NCI-H1694 (cell line): ENCODE measurements at regions not wholly inside any gene's neighbourhood (a gene's known extent, or its start where the extent isn't known, plus 50 kb on each side); places are given as distances from the start of the nearest gene placed in this dataset.

ENCODE experiments used
- DNase-seq: peaks from one replicate; lab custom pipeline; 2025; lab: John Stamatoyannopoulos, UW

DNA sequence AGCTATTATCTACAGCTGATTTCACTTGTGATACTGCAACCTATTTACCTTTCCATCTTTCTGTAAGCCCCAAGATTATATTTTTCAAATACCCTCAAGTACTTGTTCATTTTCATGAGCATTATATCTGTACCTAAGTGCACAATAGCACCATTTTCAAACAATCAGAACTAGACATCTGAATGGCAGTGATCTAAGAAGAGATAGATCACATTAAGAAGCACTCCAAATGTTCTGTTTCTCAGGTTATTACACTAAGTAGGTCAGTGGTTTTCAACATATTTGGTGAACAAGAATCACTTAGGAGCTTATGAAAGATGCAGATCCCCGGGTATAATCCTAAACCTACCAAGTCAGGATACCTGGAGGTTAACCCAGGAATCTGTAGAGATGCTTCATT lies 872.7 kb downstream of the DCDC2C start:
- no peak for DNase-seq

- no peak for DNase-seq
These were observed 876.6 kb downstream of the DCDC2C start for GRCh38 chr2:4579977-4580376.

- DNase-seq = no peak
These were observed 881.8 kb downstream of the DCDC2C start for GRCh38 chr2:4585057-4585635.

DNA sequence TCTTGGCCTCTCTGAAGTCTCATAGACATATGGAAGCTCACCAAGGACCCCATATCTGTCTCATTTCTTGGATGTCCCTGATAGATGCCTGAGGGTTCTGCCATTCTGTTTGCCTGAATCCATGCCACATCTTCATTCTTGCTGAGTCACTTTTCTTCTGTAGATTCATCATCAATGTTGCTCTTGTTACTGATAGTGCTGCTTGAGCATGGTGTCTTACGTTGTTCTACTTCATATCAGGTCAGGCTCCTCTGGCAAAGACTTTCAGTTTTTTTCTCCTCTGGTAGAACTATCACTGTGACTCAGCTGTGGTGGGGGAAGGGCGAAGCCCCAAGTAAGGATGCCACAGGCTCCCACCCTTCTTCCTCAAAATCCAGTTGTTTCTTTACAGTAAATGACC lies 885.2 kb downstream of the DCDC2C start:
- DNase-seq = no peak

DNA sequence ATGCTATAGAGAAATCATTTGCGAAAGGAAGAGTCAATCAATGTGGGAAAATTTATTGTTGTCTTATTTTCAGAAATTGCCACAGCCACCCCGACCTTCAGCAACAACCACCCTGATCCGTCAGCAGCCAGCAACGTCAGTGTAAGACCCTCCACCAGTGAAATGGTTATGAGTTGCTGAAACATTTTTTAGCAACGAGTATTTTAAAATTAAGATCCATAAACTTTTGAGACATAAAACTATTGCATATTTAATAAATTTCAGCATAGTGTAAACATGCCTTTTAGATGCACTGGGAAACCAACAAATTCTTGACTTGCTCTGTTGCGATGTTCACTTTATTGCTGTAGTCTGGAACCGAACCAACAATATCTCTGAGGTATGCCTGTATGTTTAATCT lies 887.9 kb downstream of the DCDC2C start:
- no peak for DNase-seq

- peak; percentile 62 for DNase-seq
These were observed 894.0 kb downstream of the DCDC2C start for GRCh38 chr2:4597400-4597799.

- no peak for DNase-seq
These were observed 901.4 kb downstream of the DCDC2C start for GRCh38 chr2:4604767-4605166.

GRCh38 chr2:4618141-4618540 lies 914.8 kb downstream of the DCDC2C start:
- DNase-seq = no peak

GRCh38 chr2:4618630-4619228 lies 915.4 kb downstream of the DCDC2C start:
- no peak for DNase-seq

GRCh38 chr2:4628998-4629501 lies 925.7 kb downstream of the DCDC2C start:
- no peak for DNase-seq

DNA sequence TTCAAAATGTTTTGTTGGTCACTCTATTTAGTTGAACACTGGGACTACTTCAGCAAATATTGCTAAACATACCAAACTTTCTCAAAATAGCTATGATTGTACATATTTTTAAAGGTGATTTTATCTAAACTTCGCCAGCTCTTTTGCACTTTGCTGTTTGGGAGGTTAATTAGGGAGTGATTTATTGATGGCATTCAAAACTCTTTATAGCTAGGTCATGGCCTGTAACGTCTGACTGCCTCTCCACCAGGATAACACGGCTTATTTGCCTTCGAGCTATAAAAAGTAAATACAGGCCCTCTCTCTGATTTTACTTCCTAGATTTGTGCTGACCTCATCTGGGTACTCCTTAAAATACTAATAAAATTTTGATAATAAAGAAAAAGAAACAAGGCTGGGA lies 931.9 kb downstream of the DCDC2C start:
- no peak for DNase-seq

DNA sequence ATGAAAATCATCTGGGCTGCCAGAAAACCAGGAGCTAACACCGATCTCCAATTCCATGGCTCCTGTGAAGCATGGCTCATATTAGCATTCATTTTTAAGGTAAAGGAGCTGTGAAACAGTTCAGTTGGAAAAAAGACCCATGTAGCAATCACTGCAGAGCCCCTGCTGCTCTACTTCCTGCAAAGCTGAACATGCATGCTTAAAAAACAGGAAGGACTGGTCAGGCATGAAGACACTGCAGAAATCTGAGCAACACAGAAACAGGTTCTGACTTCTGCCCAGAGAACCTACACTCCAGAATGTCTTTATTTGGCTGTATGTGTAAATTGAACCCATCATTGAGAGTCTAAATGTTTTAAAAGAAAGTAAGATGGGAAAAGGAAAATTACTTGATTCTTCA lies 950.6 kb downstream of the DCDC2C start:
- no peak for DNase-seq

GRCh38 chr2:4656326-4656725 lies 953.0 kb downstream of the DCDC2C start:
- no peak for DNase-seq

GRCh38 chr2:4662161-4662779 lies 958.9 kb downstream of the DCDC2C start:
- DNase-seq = no peak

DNA sequence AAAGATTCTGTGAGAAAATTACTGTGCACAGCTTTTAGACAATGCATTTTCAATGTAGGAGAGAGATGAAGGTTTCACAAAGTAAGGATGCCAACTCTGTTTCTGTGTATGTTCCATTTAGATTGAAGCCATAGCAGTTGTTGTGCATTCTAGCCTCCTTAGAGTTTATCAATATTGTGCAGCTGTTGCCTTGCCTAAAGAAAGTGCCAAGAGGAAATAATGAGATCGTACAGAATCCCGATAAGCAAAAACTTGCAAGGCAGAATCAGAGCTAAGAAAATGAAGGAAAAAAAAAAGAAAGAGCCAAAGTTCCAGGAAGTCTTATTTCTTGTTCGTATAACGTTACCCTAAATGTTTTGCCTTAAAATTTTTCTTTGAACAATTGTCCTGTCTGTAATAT lies 965.0 kb downstream of the DCDC2C start:
- no peak for DNase-seq

DNA sequence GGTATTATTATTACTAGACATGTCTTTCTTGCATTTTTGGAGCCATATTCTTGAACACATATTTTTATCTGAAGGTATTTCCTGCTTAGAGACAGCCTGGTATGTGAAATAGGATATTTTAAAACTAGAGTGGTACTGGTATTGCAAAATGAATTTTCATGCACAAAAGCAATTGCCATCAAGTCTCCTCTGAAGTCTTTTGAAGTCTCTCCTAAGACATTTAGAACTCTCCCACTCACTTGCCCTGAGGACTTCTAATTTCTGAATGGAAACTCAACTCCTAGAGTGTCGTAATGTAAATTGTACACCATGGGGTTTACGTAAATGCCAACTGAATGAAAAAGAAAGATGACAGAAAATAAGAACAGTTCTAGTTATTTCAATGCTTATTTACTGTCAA lies 967.0 kb downstream of the DCDC2C start:
- DNase-seq = no peak

DNA sequence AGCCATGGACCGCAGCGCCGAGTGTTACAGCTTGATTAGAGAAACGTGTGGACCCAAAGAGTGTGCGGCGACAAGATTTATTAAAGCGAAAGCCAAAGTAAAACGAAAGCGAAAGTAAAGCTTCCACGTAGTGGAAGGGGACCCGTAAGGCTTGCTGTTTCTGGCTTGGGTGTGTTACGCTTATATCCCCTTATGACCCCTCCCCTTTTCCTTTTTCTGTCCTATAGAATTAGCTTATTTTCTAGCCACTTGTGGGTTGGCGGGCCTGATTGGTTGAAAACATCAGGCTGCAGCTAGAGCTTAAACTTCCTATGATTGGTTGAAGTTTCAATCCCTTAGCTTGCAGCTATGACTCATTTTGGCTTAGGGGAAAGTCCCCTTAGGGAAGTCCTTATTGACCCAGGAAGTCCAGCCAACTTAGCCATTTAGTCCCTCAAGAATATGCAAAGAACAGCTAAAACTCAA lies 969.7 kb downstream of the DCDC2C start:
- peak; percentile 55 for DNase-seq

GRCh38 chr2:4674007-4674406 lies 970.6 kb downstream of the DCDC2C start:
- no peak for DNase-seq

GRCh38 chr2:4675295-4675694 lies 971.9 kb downstream of the DCDC2C start:
- DNase-seq = no peak

GRCh38 chr2:4678927-4679326 lies 975.6 kb downstream of the DCDC2C start:
- no peak for DNase-seq

GRCh38 chr2:4679391-4679790 lies 976.0 kb downstream of the DCDC2C start:
- DNase-seq = no peak

DNA sequence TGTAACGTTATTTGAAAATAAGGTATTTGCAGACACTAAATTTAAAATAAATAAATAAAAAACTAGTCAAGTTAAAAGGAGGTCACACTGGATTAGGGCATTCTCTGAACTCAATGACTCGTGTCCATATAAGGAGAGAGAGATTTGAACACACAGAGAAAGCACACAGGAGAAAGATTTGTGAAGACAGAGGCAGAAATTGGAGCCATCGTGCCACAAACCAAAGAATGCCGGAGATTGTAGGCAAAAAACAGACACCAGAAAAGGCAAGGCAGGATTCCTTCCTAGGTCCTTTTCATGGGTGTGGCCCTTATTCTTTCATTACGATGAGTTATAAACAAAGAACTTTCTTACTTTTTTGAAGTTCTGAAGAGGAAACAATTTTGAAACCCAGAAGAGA lies 981.5 kb downstream of the DCDC2C start:
- DNase-seq = no peak

- no peak for DNase-seq
These were observed 987.5 kb downstream of the DCDC2C start for GRCh38 chr2:4690913-4691312.

DNA sequence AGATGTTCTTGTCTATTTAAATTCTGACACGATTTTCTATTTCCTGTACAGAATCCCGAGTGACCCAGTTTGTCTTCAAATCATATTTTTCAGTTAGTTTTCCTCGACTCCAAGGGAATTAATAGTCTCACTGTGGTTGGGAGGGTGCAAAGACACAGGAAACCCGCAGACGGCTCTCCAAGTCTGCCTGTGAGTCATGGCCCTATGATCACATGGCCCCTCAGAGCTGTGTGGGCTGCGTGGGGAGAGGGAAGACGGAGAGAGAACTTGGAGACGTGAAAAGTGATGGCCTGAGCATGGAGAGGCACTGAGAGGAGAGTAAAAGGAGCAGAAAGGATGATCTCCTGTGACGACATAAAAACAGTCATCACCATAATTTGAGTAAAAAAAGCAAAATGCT lies 989.9 kb downstream of the DCDC2C start:
- DNase-seq = no peak
